SU-DHL-6 (cell line): ENCODE measurements at regions not wholly inside any gene's neighbourhood (a gene's known extent, or its start where the extent isn't known, plus 50 kb on each side); places are given as distances from the start of the nearest gene placed in this dataset.

Source experiments
- H2AFZ ChIP-seq: fragments of 200-600 bp; sonication (generic); 2 replicates; pipeline ENCODE4 v1.6.1; 2014; ENCODE audit warnings: low read depth, mild to moderate bottlenecking, moderate library complexity, mixed read lengths, antibody characterized with exemption, low read length; ENCODE audit not compliant: severe bottlenecking
- H3F3A ChIP-seq: fragments of 200-600 bp; shearing (Covaris generic); 2 replicates; pipeline ENCODE4 v1.6.0; 2016; ENCODE audit warnings: antibody characterized with exemption, mild to moderate bottlenecking; ENCODE audit not compliant: insufficient read depth
- H3K27ac ChIP-seq: fragments of 200-600 bp; sonication (generic); 2 replicates; pipeline ENCODE4 v1.5.1; 2016; ENCODE audit warnings: low read depth, mild to moderate bottlenecking, low read length, moderate library complexity, mixed read lengths
- H3K27me3 ChIP-seq: fragments of 200-600 bp; sonication (generic), shearing (Covaris generic); 2 replicates; pipeline ENCODE4 v1.6.0; 2014; ENCODE audit warnings: mild to moderate bottlenecking, low read length
- H3K36me3 ChIP-seq: fragments of 200-600 bp; sonication (generic); 2 replicates; pipeline ENCODE4 v1.6.1; 2014; ENCODE audit warnings: mild to moderate bottlenecking, low read length, mixed read lengths
- H3K4me2 ChIP-seq: fragments of 300-600, 200-600 bp; shearing (Covaris generic), sonication (generic); 2 replicates; pipeline ENCODE4 v1.6.0; 2014; ENCODE audit warnings: low read length, low read depth, mild to moderate bottlenecking; ENCODE audit not compliant: poor library complexity, severe bottlenecking
- H3K4me3 ChIP-seq: fragments of 200-600 bp; sonication (generic); 2 replicates; pipeline ENCODE4 v1.5.1; 2014; ENCODE audit warnings: antibody characterized with exemption, low read length, mild to moderate bottlenecking, mixed read lengths; ENCODE audit not compliant: insufficient read depth, poor library complexity, severe bottlenecking
- H3K79me2 ChIP-seq: fragments of 200-600 bp; sonication (generic); 2 replicates; pipeline ENCODE4 v1.6.1; 2014; ENCODE audit warnings: mild to moderate bottlenecking, low read length, moderate library complexity; ENCODE audit not compliant: insufficient read depth
- H3K9ac ChIP-seq: fragments of 200-600 bp; sonication (generic); 2 replicates; pipeline ENCODE4 v1.7.0; 2014; ENCODE audit warnings: mild to moderate bottlenecking, low read length
- H3K9me2 ChIP-seq: fragments of 200-600 bp; sonication (generic); replicated peaks from 2 replicates; pipeline ENCODE4 v1.6.1; 2014; ENCODE audit warnings: low read length; ENCODE audit not compliant: insufficient read depth
- H3K9me3 ChIP-seq: fragments of 200-600 bp; sonication (generic); 2 replicates; pipeline ENCODE4 v1.6.1; 2014; ENCODE audit warnings: low read length, mixed read lengths; ENCODE audit not compliant: insufficient read depth
- H4K20me1 ChIP-seq: fragments of 200-600 bp; sonication (generic); 2 replicates; pipeline ENCODE4 v1.6.1; 2014; ENCODE audit warnings: low read depth, mild to moderate bottlenecking, antibody characterized with exemption, low read length, moderate library complexity, mixed read lengths
- EZH2phosphoT487 ChIP-seq: fragments of 200-600 bp; sonication (generic), shearing (Covaris generic); conservative IDR thresholded peaks from 2 replicates; pipeline ENCODE4 v1.6.1; 2018; ENCODE audit warnings: mild to moderate bottlenecking, antibody characterized with exemption, low read length, moderate library complexity, mixed read lengths
- TF ChIP-seq, protein P1 (sequence below): fragments of 200-600 bp; sonication (generic); IDR thresholded peaks from one replicate; pipeline ENCODE4 v1.5.1; 2017; ENCODE audit warnings: antibody characterized with exemption, mild to moderate bottlenecking, low read length, moderate library complexity; ENCODE audit not compliant: insufficient read depth, poor library complexity, severe bottlenecking

DNA sequence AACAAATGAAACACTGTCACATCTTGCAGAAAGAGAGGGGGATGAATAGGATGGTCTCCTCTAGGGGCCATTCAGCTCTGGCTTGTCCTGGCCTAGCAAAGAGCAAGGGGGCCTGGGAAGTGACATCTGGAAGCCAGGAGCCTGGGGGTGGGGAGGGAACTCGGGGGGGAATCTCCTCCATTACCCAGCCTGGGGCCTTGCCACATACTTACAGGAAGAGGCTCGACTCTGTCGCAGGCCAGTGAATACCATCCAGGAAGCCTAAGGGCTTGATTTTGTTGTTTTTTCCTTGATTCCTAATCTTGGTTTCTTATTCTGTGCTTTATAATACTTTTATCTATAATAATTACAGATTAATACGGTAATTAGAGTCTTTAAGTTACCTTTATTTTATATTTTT is 797.5 kb upstream of the ID2 start:
- no peaks in the 10 kb centered on the region for H3K9me3 ChIP-seq
- TF ChIP-seq, protein P1, sequence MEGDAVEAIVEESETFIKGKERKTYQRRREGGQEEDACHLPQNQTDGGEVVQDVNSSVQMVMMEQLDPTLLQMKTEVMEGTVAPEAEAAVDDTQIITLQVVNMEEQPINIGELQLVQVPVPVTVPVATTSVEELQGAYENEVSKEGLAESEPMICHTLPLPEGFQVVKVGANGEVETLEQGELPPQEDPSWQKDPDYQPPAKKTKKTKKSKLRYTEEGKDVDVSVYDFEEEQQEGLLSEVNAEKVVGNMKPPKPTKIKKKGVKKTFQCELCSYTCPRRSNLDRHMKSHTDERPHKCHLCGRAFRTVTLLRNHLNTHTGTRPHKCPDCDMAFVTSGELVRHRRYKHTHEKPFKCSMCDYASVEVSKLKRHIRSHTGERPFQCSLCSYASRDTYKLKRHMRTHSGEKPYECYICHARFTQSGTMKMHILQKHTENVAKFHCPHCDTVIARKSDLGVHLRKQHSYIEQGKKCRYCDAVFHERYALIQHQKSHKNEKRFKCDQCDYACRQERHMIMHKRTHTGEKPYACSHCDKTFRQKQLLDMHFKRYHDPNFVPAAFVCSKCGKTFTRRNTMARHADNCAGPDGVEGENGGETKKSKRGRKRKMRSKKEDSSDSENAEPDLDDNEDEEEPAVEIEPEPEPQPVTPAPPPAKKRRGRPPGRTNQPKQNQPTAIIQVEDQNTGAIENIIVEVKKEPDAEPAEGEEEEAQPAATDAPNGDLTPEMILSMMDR = no peak
- H3K4me3 ChIP-seq = no peak overlapping the region
- no peaks in the 10 kb centered on the region for H3K36me3 ChIP-seq
- H3K27me3 ChIP-seq = no peaks in the 10 kb centered on the region
- H3K79me2 ChIP-seq = no peaks in the 10 kb centered on the region
- H4K20me1 ChIP-seq = no peaks in the 10 kb centered on the region
- no peak overlapping the region for H3K4me2 ChIP-seq
- H3F3A ChIP-seq = no peaks in the 10 kb centered on the region
- H2AFZ ChIP-seq = no peak overlapping the region
- H3K9ac ChIP-seq = no peak overlapping the region
- H3K9me2 ChIP-seq = no peaks in the 10 kb centered on the region
- no peak overlapping the region for H3K27ac ChIP-seq

DNA sequence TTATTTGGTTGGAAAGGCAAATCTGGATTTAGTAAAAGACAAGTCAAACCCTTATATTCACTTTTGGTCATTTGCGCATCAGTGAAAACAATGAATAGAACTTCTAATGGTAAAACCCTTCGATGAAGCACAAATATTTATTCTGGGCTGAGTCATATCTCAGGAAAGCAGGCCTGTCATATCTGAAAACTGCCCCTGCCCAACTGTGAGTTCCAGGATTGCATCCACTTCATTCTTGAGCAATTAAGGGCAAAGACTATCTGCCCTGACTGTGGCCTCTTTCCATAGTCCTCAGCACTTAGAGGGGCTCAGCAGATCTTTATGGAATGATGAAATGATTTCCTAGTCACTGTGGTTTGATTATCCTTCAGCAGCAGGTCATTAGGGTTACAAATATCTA is 795.2 kb upstream of the ID2 start:
- H3K9ac ChIP-seq = no peak overlapping the region
- no peaks in the 10 kb centered on the region for H3K9me2 ChIP-seq
- no peaks in the 10 kb centered on the region for H3K27me3 ChIP-seq
- H4K20me1 ChIP-seq = no peaks in the 10 kb centered on the region
- no peak overlapping the region for H3K27ac ChIP-seq
- no peaks in the 10 kb centered on the region for H3K79me2 ChIP-seq
- no peak overlapping the region for H2AFZ ChIP-seq
- H3K9me3 ChIP-seq = no peaks in the 10 kb centered on the region
- no peaks in the 10 kb centered on the region for H3F3A ChIP-seq
- no peak overlapping the region for H3K4me3 ChIP-seq
- TF ChIP-seq, protein P1 = no peak
- TF ChIP-seq EZH2phosphoT487 = no peak
- no peak overlapping the region for H3K4me2 ChIP-seq
- H3K36me3 ChIP-seq = no peaks in the 10 kb centered on the region

DNA sequence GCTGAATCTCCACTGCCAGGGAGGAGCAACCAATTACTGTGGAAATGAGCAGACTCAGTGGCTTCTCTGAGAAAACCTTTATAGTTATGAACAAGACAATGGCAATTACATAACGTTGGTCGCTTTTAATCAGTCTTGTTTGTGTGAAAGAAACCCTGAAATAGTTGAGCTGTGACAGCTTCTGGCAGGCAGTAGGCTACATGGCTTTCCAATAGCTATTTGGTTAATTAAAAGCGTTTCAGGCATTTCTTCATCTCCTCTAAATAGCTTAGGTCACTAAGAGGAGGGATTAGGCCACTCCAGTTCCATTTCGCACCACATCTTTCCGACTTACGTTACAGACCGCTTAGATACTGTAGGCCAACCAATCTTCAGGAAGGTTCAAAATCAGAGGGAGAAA is 794.4 kb upstream of the ID2 start:
- H3K4me2 ChIP-seq = no peak overlapping the region
- no peaks in the 10 kb centered on the region for H3K79me2 ChIP-seq

More for the DNA sequence above, 794.4 kb upstream of the ID2 start:
- H3K36me3 ChIP-seq = no peaks in the 10 kb centered on the region
- no peak overlapping the region for H3K9ac ChIP-seq
- TF ChIP-seq, protein P1 = no peak
- no peak for TF ChIP-seq EZH2phosphoT487
- no peak overlapping the region for H3K27ac ChIP-seq
- no peaks in the 10 kb centered on the region for H3K27me3 ChIP-seq
- no peaks in the 10 kb centered on the region for H3F3A ChIP-seq
- no peaks in the 10 kb centered on the region for H3K9me2 ChIP-seq
- H3K4me3 ChIP-seq = no peak overlapping the region
- no peak overlapping the region for H2AFZ ChIP-seq
- H4K20me1 ChIP-seq = no peaks in the 10 kb centered on the region
- H3K9me3 ChIP-seq = no peaks in the 10 kb centered on the region
